ENCODE measurements at regions not wholly inside any gene's neighbourhood (a gene's known extent, or its start where the extent isn't known, plus 50 kb on each side); places are given as distances from the start of the nearest gene placed in this dataset.

DNA sequence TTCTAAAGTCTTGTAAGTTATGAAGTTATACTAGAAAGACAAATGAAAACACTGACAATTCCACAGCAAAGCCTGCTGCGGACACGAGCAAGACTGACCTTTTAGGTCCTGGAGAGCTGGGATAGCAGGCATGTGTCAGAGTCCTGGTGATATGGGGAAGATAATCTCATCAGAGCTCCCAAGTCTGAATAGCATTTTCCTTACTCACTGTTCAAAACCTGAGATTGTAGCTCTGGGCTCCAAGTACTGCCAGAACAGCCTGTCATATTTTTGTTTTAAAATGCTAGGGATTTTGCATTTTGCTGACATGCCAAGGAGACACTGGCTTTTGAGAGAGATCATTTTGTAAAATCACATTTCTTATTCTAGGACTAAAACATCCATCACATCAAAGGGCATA lies 90.1 kb downstream of the DRD1 start:
- no peaks in the 10 kb centered on the region for H4K20me1 ChIP-seq (ENCODE audit: insufficient read depth, low read length)
- no peaks in the 10 kb centered on the region for H3K9me3 ChIP-seq (ENCODE audit: low read length)
- no peaks in the 10 kb centered on the region for H3K9me2 ChIP-seq (ENCODE audit: insufficient read depth, low read length)
- no peaks in the 10 kb centered on the region for H3K4me1 ChIP-seq (ENCODE audit: insufficient read depth, low read length, poor library complexity, severe bottlenecking)
- no TSS peak for BruUV-seq (replicated peaks)
- H2AFZ ChIP-seq (ENCODE audit: low read length), result no peak overlapping the region
- H3K4me2 ChIP-seq (ENCODE audit: low read length), result no peak overlapping the region
- POLR2A ChIA-PET, result no interaction called here
- no peak for TF ChIP-seq EZH2phosphoT487 (IDR thresholded peaks at IDR 0.05; ENCODE audit: borderline replicate concordance, low read depth, low read length)
- TF ChIP-seq, protein P1, sequence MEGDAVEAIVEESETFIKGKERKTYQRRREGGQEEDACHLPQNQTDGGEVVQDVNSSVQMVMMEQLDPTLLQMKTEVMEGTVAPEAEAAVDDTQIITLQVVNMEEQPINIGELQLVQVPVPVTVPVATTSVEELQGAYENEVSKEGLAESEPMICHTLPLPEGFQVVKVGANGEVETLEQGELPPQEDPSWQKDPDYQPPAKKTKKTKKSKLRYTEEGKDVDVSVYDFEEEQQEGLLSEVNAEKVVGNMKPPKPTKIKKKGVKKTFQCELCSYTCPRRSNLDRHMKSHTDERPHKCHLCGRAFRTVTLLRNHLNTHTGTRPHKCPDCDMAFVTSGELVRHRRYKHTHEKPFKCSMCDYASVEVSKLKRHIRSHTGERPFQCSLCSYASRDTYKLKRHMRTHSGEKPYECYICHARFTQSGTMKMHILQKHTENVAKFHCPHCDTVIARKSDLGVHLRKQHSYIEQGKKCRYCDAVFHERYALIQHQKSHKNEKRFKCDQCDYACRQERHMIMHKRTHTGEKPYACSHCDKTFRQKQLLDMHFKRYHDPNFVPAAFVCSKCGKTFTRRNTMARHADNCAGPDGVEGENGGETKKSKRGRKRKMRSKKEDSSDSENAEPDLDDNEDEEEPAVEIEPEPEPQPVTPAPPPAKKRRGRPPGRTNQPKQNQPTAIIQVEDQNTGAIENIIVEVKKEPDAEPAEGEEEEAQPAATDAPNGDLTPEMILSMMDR (conservative IDR thresholded peaks at IDR 0.05; ENCODE audit: low read length), result no peak
- no peak for DNase-seq (ENCODE audit: low spot score)
- CTCF ChIA-PET (ENCODE audit: unreplicated experiment), result no interaction called here
- intact Hi-C loops (cut with micrococcal nuclease; ENCODE audit: unreplicated experiment), result no loop called here
- H3K79me2 ChIP-seq (ENCODE audit: insufficient read depth, low read depth, low read length), result no peaks in the 10 kb centered on the region
- H3K36me3 ChIP-seq (ENCODE audit: insufficient read depth, low read length), result no peaks in the 10 kb centered on the region
- no peak overlapping the region for H3K4me3 ChIP-seq (ENCODE audit: low read depth, low read length, poor library complexity, severe bottlenecking)
- H3K27ac ChIP-seq (ENCODE audit: low read depth, low read length, poor library complexity, severe bottlenecking), result no peak overlapping the region

DNA sequence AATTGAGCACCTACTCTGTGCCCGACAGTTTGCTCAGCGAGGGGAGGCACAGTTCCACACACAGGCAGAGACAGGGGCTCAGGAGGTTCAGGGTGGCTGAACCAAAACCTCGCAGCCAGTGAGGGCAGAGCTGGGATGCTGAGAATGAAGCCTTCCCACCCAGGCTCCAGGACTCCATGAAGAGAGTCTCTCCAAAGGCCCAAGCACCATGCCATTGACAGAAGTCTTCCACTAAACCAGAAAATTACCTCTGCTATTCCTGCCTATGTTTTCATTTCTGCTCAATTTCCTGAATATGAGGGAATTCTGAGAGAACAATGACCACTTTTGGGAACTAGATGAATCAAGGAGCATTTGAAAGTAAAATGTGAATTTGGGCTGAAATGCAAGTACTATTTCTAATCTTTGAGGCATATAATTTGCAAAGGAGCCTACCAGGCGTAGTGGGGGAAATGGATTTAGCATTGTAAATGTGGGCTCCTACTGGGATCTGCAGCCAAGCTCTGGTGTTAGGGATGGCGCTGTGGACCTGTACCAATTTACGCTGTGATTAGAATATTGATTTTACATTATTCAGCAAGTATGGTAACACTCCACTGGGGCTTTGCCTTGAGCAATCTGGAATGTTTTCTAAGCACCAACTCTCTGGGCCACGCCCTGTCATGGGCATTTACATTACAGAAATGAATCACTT lies 91.9 kb downstream of the DRD1 start:
- Histone ChIP-seq H3K4me1 (ENCODE audit: insufficient read depth, low read length, poor library complexity, severe bottlenecking) (no peaks in the 10 kb centered on the region), H3K9me3 (ENCODE audit: low read length) (no peaks in the 10 kb centered on the region), H4K20me1 (ENCODE audit: insufficient read depth, low read length) (no peaks in the 10 kb centered on the region), H3K4me2 (ENCODE audit: low read length) (no peak overlapping the region), H3K36me3 (ENCODE audit: insufficient read depth, low read length) (no peaks in the 10 kb centered on the region), H2AFZ (ENCODE audit: low read length) (no peak overlapping the region), H3K4me3 (ENCODE audit: low read depth, low read length, poor library complexity, severe bottlenecking) (no peak overlapping the region), H3K79me2 (ENCODE audit: insufficient read depth, low read depth, low read length) (no peaks in the 10 kb centered on the region), H3K27ac (ENCODE audit: low read depth, low read length, poor library complexity, severe bottlenecking) (no peak overlapping the region), H3K9me2 (ENCODE audit: insufficient read depth, low read length) (no peaks in the 10 kb centered on the region)
- POLR2A ChIA-PET, result no interaction called here
- DNase-seq (ENCODE audit: low spot score), result no peak
- no peak for TF ChIP-seq EZH2phosphoT487 (IDR thresholded peaks at IDR 0.05; ENCODE audit: borderline replicate concordance, low read depth, low read length)
- TF ChIP-seq, protein P1 (conservative IDR thresholded peaks at IDR 0.05; ENCODE audit: low read length), result no peak
- CTCF ChIA-PET (ENCODE audit: unreplicated experiment), result no interaction called here
- intact Hi-C loops (cut with micrococcal nuclease; ENCODE audit: unreplicated experiment), result no loop called here
- BruUV-seq (replicated peaks), result no TSS peak

DNA sequence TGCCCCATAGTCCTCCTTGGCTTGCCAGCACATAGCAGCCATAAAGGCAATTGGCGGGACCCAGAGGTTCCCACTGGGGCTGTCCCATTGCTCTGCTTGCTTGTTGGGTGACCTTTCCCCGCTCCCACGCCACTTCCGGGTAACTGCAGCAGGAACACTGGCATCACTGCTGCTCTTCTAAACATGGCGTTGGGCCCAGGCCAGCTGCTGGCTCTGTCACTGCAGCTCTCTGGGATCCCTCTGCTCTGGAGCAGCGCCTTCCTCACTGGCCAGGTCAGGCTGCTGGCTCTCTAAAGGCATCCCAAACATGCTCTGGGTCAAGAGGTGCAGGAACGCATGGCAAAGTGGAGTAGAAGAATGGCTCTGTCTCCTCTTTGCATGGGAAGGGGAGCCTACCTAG lies 92.9 kb downstream of the DRD1 start:
- Histone ChIP-seq H3K4me1 (ENCODE audit: insufficient read depth, low read length, poor library complexity, severe bottlenecking) (no peaks in the 10 kb centered on the region), H3K9me2 (ENCODE audit: insufficient read depth, low read length) (no peaks in the 10 kb centered on the region), H3K4me3 (ENCODE audit: low read depth, low read length, poor library complexity, severe bottlenecking) (no peak overlapping the region), H3K36me3 (ENCODE audit: insufficient read depth, low read length) (no peaks in the 10 kb centered on the region), H3K27ac (ENCODE audit: low read depth, low read length, poor library complexity, severe bottlenecking) (no peak overlapping the region), H2AFZ (ENCODE audit: low read length) (no peak overlapping the region), H3K9me3 (ENCODE audit: low read length) (no peaks in the 10 kb centered on the region), H3K79me2 (ENCODE audit: insufficient read depth, low read depth, low read length) (no peaks in the 10 kb centered on the region), H4K20me1 (ENCODE audit: insufficient read depth, low read length) (no peaks in the 10 kb centered on the region), H3K4me2 (ENCODE audit: low read length) (no peak overlapping the region)
- POLR2A ChIA-PET, result no interaction called here
- DNase-seq (ENCODE audit: low spot score), result no peak
- no peak for TF ChIP-seq EZH2phosphoT487 (IDR thresholded peaks at IDR 0.05; ENCODE audit: borderline replicate concordance, low read depth, low read length)
- TF ChIP-seq, protein P1 (conservative IDR thresholded peaks at IDR 0.05; ENCODE audit: low read length), result no peak
- intact Hi-C loops (cut with micrococcal nuclease; ENCODE audit: unreplicated experiment), result no loop called here
- no TSS peak for BruUV-seq (replicated peaks)
- CTCF ChIA-PET (ENCODE audit: unreplicated experiment), result no interaction called here
